Liver (tissue), 8 donors: ENCODE measurements at regions not wholly inside any gene's neighbourhood (a gene's known extent, or its start where the extent isn't known, plus 50 kb on each side); places are given as distances from the start of the nearest gene placed in this dataset.

Experiments
- DNase-seq: peaks from one replicate; pipeline ENCODE4 v3.0.0-alpha.2; 2017; ENCODE audit warnings: low spot score
- H3K27ac ChIP-seq, 2 donors: one replicate each; pipeline ENCODE4 v1.7.0; 2013; ENCODE audit warnings: inconsistent platforms in 2 of 2, low read length in 2 of 2, control low read depth in 1 of 2, low read depth in 1 of 2, mild to moderate bottlenecking in 1 of 2
- H3K27me3 ChIP-seq, 4 donors: one replicate each; pipeline versions ENCODE4 v1.6.1 to v1.7.0; 2013; ENCODE audit warnings: low read length in 3 of 4, inconsistent platforms in 1 of 4, mild to moderate bottlenecking in 1 of 4, moderate library complexity in 1 of 4; ENCODE audit not compliant: control insufficient read depth in 4 of 4, insufficient read depth in 4 of 4
- H3K36me3 ChIP-seq, 4 donors: one replicate each; pipeline versions ENCODE4 v1.6.1 to v1.7.0; 2013; ENCODE audit warnings: low read length in 3 of 4, mild to moderate bottlenecking in 3 of 4, low read depth in 1 of 4, moderate library complexity in 1 of 4; ENCODE audit not compliant: control insufficient read depth in 4 of 4, insufficient read depth in 3 of 4
- H3K4me1 ChIP-seq, 4 donors: one replicate each; pipeline versions ENCODE4 v1.6.1 to v1.7.0; 2013; ENCODE audit warnings: low read length in 3 of 4, mild to moderate bottlenecking in 3 of 4, moderate library complexity in 1 of 4; ENCODE audit not compliant: control insufficient read depth in 4 of 4, insufficient read depth in 4 of 4
- H3K4me3 ChIP-seq, 3 donors: one replicate each; pipeline versions ENCODE4 v1.6.1 to v1.7.0; 2013; ENCODE audit warnings: low read length in 3 of 3, control low read depth in 1 of 3, low read depth in 1 of 3, mild to moderate bottlenecking in 1 of 3
- H3K9ac ChIP-seq, 2 donors: one replicate each; pipeline ENCODE4 v1.7.0; 2013; ENCODE audit warnings: low read length in 2 of 2, mild to moderate bottlenecking in 2 of 2, moderate library complexity in 2 of 2, control low read depth in 1 of 2, low read depth in 1 of 2
- H3K9me3 ChIP-seq, 4 donors: one replicate each; pipeline versions ENCODE4 v1.6.1 to v1.7.0; 2013; ENCODE audit warnings: low read length in 3 of 4; ENCODE audit not compliant: control insufficient read depth in 4 of 4
- EGR1 ChIP-seq, 2 donors: IDR thresholded peaks; 2 replicates each; pipeline ENCODE4 v1.6.1; 2016 to 2018; ENCODE audit warnings: antibody characterized with exemption in 2 of 2, low read depth in 2 of 2
- FOXA2 ChIP-seq: IDR thresholded peaks from 2 replicates; pipeline ENCODE4 v1.6.1; 2016; ENCODE audit warnings: antibody characterized with exemption
- HNF4A ChIP-seq, 2 donors: conservative IDR thresholded peaks; 2 replicates each; pipeline ENCODE4 v1.6.1; 2016; ENCODE audit warnings: antibody characterized with exemption in 2 of 2, mild to moderate bottlenecking in 2 of 2
- HNF4G ChIP-seq: IDR thresholded peaks from 2 replicates; pipeline ENCODE4 v1.6.1; 2016; ENCODE audit warnings: antibody characterized with exemption
- JUND ChIP-seq, 2 donors: IDR thresholded peaks; 2 replicates each; pipeline ENCODE4 v1.6.1; 2016; ENCODE audit warnings: antibody characterized with exemption in 2 of 2
- NR2F2 ChIP-seq: IDR thresholded peaks from 2 replicates; pipeline ENCODE4 v1.6.1; 2016; ENCODE audit warnings: antibody characterized with exemption
- RAD21 ChIP-seq, 2 donors: IDR thresholded peaks; 2 replicates each; pipeline ENCODE4 v1.6.1; 2016; ENCODE audit warnings: antibody characterized with exemption in 2 of 2, mild to moderate bottlenecking in 2 of 2
- TAF1 ChIP-seq: conservative IDR thresholded peaks from 2 replicates; pipeline ENCODE4 v1.6.1; 2016; ENCODE audit warnings: antibody characterized with exemption, mild to moderate bottlenecking
- YY1 ChIP-seq: IDR thresholded peaks from 2 replicates; pipeline ENCODE4 v1.6.1; 2016; ENCODE audit warnings: antibody characterized with exemption, mild to moderate bottlenecking
- WGBS: extraction: QIAGEN DNeasy Blood & Tissue Kit; methylation state at CpG from one replicate; pipeline ENCODE4 v1.1.7; 2013; 5-methylcytosine and 5-hydroxymethylcytosine counted together
- TF ChIP-seq, protein P1 (sequence below): IDR thresholded peaks from 2 replicates; pipeline ENCODE4 v1.6.1; 2016; ENCODE audit warnings: antibody characterized with exemption
- TF ChIP-seq, protein P2 (sequence below): fragments of 150-350 bp; IDR thresholded peaks from 2 replicates; pipeline ENCODE4 v1.5.1; 2017; ENCODE audit warnings: improper control_type of control experiment, low read depth, low read length; ENCODE audit not compliant: missing input control
- TF ChIP-seq, protein P3 (sequence below): IDR thresholded peaks from 2 replicates; pipeline ENCODE4 v1.6.1; 2016; ENCODE audit warnings: antibody characterized with exemption
- TF ChIP-seq, protein P4 (sequence below): IDR thresholded peaks from 2 replicates; pipeline ENCODE4 v1.6.1; 2016; ENCODE audit warnings: antibody characterized with exemption, mild to moderate bottlenecking
- TF ChIP-seq, protein P5 (sequence below): IDR thresholded peaks from 2 replicates; pipeline ENCODE4 v1.6.1; 2016; ENCODE audit warnings: antibody characterized with exemption
- donor health status: healthy.
- donor health status: healthy.
- donor health status: healthy.
- donor health status: healthy.
- donor health status: healthy.

DNA sequence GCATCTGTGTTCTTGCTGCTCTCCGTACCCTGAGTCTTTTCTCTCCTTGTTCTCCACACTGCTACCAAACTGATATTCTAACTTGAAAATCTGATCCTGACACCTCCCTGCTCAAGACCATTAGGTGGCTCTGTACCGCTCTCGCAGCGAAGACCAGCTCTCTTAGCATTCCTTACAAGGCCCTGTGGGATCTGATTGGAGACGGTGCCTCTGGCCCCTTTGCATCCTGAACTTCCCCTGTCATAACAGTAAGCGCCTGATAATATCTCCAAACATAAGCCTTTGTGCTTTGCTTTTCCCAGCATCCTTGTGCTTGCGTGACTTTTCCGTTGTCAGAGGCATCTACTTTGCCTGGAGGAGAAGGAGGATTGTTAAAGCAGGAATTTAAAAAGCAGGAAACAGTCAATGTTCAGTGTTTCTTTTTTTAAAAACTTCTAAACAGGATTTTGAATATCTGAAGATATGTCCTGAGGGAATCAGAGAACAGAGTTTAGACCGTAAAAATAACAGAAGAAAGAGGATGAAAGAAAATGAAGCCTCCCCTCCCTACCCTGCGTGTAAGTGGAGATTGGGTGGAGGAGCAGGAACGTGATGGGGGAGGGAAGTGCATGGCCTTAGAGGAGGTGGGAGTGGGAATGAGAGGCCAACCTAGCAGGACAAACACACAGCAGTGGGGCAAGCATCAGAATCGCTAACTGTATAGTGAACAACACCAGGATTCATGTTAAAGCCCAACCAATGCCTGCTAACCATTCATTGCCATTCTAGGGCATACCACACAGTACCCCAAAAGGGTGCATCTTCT is 89.2 kb upstream of the STMND1 start (continued):
- TF ChIP-seq TAF1 (no peak), JUND (IDR thresholded peaks at IDR 0.05) (no peak), YY1 (no peak)
- TF ChIP-seq, protein P1, sequence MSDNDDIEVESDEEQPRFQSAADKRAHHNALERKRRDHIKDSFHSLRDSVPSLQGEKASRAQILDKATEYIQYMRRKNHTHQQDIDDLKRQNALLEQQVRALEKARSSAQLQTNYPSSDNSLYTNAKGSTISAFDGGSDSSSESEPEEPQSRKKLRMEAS: no peak

DNA sequence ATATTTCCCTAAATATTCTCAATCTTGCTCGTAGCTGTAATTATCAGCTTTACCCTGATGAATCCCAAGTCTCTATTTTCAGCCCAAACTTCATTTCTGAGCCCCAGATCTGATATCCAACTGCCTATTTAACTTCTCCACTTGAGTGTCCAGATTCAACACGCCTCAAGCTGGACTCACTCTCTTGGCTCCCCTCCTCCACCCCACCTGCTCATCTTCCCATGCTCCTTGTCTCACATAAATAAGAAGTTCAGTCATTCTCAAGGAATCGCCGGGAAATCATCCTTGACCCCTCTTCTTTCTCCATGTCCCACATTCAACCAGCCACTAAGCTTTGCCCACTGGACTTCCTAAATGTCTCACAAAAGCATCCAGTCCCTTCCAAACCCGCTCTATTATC is 89.9 kb upstream of the STMND1 start:
- TF ChIP-seq, protein P2, sequence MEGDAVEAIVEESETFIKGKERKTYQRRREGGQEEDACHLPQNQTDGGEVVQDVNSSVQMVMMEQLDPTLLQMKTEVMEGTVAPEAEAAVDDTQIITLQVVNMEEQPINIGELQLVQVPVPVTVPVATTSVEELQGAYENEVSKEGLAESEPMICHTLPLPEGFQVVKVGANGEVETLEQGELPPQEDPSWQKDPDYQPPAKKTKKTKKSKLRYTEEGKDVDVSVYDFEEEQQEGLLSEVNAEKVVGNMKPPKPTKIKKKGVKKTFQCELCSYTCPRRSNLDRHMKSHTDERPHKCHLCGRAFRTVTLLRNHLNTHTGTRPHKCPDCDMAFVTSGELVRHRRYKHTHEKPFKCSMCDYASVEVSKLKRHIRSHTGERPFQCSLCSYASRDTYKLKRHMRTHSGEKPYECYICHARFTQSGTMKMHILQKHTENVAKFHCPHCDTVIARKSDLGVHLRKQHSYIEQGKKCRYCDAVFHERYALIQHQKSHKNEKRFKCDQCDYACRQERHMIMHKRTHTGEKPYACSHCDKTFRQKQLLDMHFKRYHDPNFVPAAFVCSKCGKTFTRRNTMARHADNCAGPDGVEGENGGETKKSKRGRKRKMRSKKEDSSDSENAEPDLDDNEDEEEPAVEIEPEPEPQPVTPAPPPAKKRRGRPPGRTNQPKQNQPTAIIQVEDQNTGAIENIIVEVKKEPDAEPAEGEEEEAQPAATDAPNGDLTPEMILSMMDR: no peak
- TF ChIP-seq, protein P3, sequence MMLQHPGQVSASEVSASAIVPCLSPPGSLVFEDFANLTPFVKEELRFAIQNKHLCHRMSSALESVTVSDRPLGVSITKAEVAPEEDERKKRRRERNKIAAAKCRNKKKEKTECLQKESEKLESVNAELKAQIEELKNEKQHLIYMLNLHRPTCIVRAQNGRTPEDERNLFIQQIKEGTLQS: no peak
- TF ChIP-seq TAF1: no peak
- no peak for TF ChIP-seq EGR1 (IDR thresholded peaks at IDR 0.05; ENCODE audit: low read depth in 2 of 2)
- TF ChIP-seq, protein P4, sequence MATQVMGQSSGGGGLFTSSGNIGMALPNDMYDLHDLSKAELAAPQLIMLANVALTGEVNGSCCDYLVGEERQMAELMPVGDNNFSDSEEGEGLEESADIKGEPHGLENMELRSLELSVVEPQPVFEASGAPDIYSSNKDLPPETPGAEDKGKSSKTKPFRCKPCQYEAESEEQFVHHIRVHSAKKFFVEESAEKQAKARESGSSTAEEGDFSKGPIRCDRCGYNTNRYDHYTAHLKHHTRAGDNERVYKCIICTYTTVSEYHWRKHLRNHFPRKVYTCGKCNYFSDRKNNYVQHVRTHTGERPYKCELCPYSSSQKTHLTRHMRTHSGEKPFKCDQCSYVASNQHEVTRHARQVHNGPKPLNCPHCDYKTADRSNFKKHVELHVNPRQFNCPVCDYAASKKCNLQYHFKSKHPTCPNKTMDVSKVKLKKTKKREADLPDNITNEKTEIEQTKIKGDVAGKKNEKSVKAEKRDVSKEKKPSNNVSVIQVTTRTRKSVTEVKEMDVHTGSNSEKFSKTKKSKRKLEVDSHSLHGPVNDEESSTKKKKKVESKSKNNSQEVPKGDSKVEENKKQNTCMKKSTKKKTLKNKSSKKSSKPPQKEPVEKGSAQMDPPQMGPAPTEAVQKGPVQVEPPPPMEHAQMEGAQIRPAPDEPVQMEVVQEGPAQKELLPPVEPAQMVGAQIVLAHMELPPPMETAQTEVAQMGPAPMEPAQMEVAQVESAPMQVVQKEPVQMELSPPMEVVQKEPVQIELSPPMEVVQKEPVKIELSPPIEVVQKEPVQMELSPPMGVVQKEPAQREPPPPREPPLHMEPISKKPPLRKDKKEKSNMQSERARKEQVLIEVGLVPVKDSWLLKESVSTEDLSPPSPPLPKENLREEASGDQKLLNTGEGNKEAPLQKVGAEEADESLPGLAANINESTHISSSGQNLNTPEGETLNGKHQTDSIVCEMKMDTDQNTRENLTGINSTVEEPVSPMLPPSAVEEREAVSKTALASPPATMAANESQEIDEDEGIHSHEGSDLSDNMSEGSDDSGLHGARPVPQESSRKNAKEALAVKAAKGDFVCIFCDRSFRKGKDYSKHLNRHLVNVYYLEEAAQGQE: no peak
- TF ChIP-seq RAD21 (IDR thresholded peaks at IDR 0.05): no peak
- TF ChIP-seq YY1: no peak
- no peak for TF ChIP-seq NR2F2
- TF ChIP-seq, protein P1: no peak
- TF ChIP-seq, protein P5, sequence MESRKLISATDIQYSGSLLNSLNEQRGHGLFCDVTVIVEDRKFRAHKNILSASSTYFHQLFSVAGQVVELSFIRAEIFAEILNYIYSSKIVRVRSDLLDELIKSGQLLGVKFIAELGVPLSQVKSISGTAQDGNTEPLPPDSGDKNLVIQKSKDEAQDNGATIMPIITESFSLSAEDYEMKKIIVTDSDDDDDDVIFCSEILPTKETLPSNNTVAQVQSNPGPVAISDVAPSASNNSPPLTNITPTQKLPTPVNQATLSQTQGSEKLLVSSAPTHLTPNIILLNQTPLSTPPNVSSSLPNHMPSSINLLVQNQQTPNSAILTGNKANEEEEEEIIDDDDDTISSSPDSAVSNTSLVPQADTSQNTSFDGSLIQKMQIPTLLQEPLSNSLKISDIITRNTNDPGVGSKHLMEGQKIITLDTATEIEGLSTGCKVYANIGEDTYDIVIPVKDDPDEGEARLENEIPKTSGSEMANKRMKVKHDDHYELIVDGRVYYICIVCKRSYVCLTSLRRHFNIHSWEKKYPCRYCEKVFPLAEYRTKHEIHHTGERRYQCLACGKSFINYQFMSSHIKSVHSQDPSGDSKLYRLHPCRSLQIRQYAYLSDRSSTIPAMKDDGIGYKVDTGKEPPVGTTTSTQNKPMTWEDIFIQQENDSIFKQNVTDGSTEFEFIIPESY: no peak
- TF ChIP-seq HNF4G: no peak
- TF ChIP-seq FOXA2: no peak
- no peak for TF ChIP-seq HNF4A (conservative IDR thresholded peaks at IDR 0.05)
- H3K27ac ChIP-seq: no peak overlapping the region
- H3K27me3 ChIP-seq: no peaks in the 10 kb centered on the region
- no peaks in the 10 kb centered on the region for H3K9me3 ChIP-seq
- DNase-seq: no peak
- H3K36me3 ChIP-seq: no peaks in the 10 kb centered on the region
- H3K4me3 ChIP-seq: no peak overlapping the region
- WGBS: 91% methylated on average over 5 of the region's 5 CpGs
- H3K9ac ChIP-seq: no peak overlapping the region
- H3K4me1 ChIP-seq: no peaks in the 10 kb centered on the region
